K562 (cell line): ENCODE measurements at regions not wholly inside any gene's neighbourhood (a gene's known extent, or its start where the extent isn't known, plus 50 kb on each side); places are given as distances from the start of the nearest gene placed in this dataset.
A peak's percentile ranks its signal among the peaks of the same experiment; 100 is the strongest.

Source experiments
- ATAC-seq: fragments of 200-7000 bp; cut with Tn5 transposase; 3 replicates; pipeline ENCODE4 v1.9.1; 2020; ENCODE audit warnings: moderate library complexity
- BruUV-seq: library from RNA; stranded (reverse); fragments of 400-500 nt; replicated peaks from 2 replicates; lab custom pipeline; 2021; lab: Mats Ljungman, UMichigan
- CTCF ChIA-PET: fragments of 300-600 bp; formaldehyde crosslinking; extraction: SDS; loops from one replicate; lab custom pipeline; 2021; ENCODE audit warnings: low intra/inter-chr PET ratio; lab: Yijun Ruan, JAX
- POLR2A ChIA-PET: fragments of 300-600, 350-650 bp; sonication (Branson Sonifier 250); formaldehyde crosslinking; extraction: SDS; loops from one replicate; lab custom pipeline; 2021; ENCODE audit warnings: antibody characterized with exemption, inconsistent platforms; lab: Yijun Ruan, JAX
- DNase-seq, 4 experiments: peaks; one replicate each; pipeline versions ENCODE4 v3.0.0 to v3.0.0-alpha.2; 2011 to 2018; ENCODE audit warnings: low spot score in 3 of 4, mixed read lengths in 3 of 4; ENCODE audit errors: extremely low read depth in 1 of 4
- FAIRE-seq: peaks from 2 replicates; lab custom pipeline; 2011; peaks lifted over from hg19 to GRCh38; lab: Jason Lieb, UNC
- H2AFZ ChIP-seq: 2 replicates; pipeline ENCODE4 v1.6.0; 2011; ENCODE audit warnings: low read depth, low read length, control low read depth, inconsistent platforms
- H3K27ac ChIP-seq: fragments of 200-600 bp; 3 replicates; pipeline ENCODE4 v1.8.0; 2011; ENCODE audit warnings: low read depth, mild to moderate bottlenecking, control low read depth, inconsistent platforms, low read length, moderate library complexity, mixed read lengths; ENCODE audit errors: extremely low read depth
- H3K27me3 ChIP-seq, 2 experiments: fragments of 300-600 bp in 1 of 2; 2 replicates in 1 of 2; 3 replicates in 1 of 2; pipeline versions ENCODE4 v1.6.0 to v1.8.0; 2011; ENCODE audit warnings: inconsistent platforms in 2 of 2, low read length in 2 of 2, mild to moderate bottlenecking in 1 of 2, mixed read lengths in 1 of 2, moderate library complexity in 1 of 2; ENCODE audit not compliant: control insufficient read depth in 2 of 2, insufficient read depth in 2 of 2
- H3K36me3 ChIP-seq: fragments of 300-600 bp; 3 replicates; pipeline ENCODE4 v1.8.0; 2011; ENCODE audit warnings: mild to moderate bottlenecking, low read length, inconsistent platforms; ENCODE audit not compliant: control insufficient read depth, insufficient read depth
- H3K4me1 ChIP-seq, 2 experiments: fragments of 200-600 bp in 1 of 2; replicated peaks in 1 of 2; 2 replicates in 1 of 2; 3 replicates in 1 of 2; pipeline versions ENCODE4 v1.5.1 to v1.8.0; 2011; ENCODE audit warnings: inconsistent platforms in 2 of 2, low read length in 2 of 2, mild to moderate bottlenecking in 1 of 2, mixed read lengths in 1 of 2, moderate library complexity in 1 of 2; ENCODE audit not compliant: control insufficient read depth in 2 of 2, insufficient read depth in 2 of 2
- H3K4me2 ChIP-seq: 2 replicates; pipeline ENCODE4 v1.6.1; 2011; ENCODE audit warnings: low read length, control low read depth, inconsistent platforms, mixed read lengths; ENCODE audit not compliant: insufficient read depth
- H3K4me3 ChIP-seq: fragments of 200-600 bp; sonication (generic), shearing (Covaris generic); 2 replicates; pipeline ENCODE4 v1.5.1; 2016; ENCODE audit warnings: control low read depth, inconsistent platforms
- H3K79me2 ChIP-seq: fragments of 200-600 bp; 3 replicates; pipeline ENCODE4 v1.8.0; 2011; ENCODE audit warnings: low read length, inconsistent platforms; ENCODE audit not compliant: control insufficient read depth, insufficient read depth
- H3K9ac ChIP-seq, 2 experiments: 2 replicates each; pipeline versions ENCODE4 v1.6.0 to v1.6.1; 2011; ENCODE audit warnings: low read depth in 2 of 2, low read length in 2 of 2, control low read depth in 1 of 2, inconsistent platforms in 1 of 2, mild to moderate bottlenecking in 1 of 2, mixed read lengths in 1 of 2; ENCODE audit not compliant: insufficient read depth in 1 of 2
- H3K9me1 ChIP-seq: one replicate; pipeline ENCODE4 v1.6.0; 2011; ENCODE audit warnings: inconsistent platforms, mild to moderate bottlenecking, low read length, moderate library complexity; ENCODE audit not compliant: control insufficient read depth, insufficient read depth
- H3K9me3 ChIP-seq: replicated peaks from 2 replicates; pipeline ENCODE4 v1.5.1; 2011; ENCODE audit warnings: low read depth, low read length, inconsistent platforms; ENCODE audit not compliant: control insufficient read depth, insufficient read depth
- H4K20me1 ChIP-seq: replicated peaks from 2 replicates; pipeline ENCODE4 v1.6.1; 2011; ENCODE audit warnings: low read length, inconsistent platforms, mixed read lengths; ENCODE audit not compliant: control insufficient read depth, insufficient read depth
- ATF7 ChIP-seq: fragments of 450-650 bp; IDR thresholded peaks from 2 replicates; pipeline ENCODE4 v1.7.1; 2014; ENCODE audit warnings: mild to moderate bottlenecking, moderate library complexity
- CEBPB ChIP-seq: fragments of 450-650 bp; IDR thresholded peaks from 2 replicates; pipeline ENCODE4 v1.6.1; 2016; ENCODE audit warnings: missing genetic modification characterization, missing compliant biosample characterization
- FOXP4 ChIP-seq: sonication (generic); formaldehyde crosslinking; IDR thresholded peaks from 2 replicates; pipeline ENCODE4 v1.8.0; 2022; ENCODE audit warnings: mild to moderate bottlenecking, missing genetic modification reagents, borderline replicate concordance
- MTA2 ChIP-seq: fragments of 450-650 bp; IDR thresholded peaks from 2 replicates; pipeline ENCODE4 v1.6.1; 2016; ENCODE audit warnings: low read depth
- NCOA1 ChIP-seq: fragments of 450-650 bp; IDR thresholded peaks from 2 replicates; pipeline ENCODE4 v1.6.1; 2016; ENCODE audit warnings: low read depth
- NR3C1 ChIP-seq: sonication (generic); formaldehyde crosslinking; IDR thresholded peaks from 2 replicates; pipeline ENCODE4 v1.8.1; 2022; ENCODE audit warnings: missing genetic modification reagents
- POLR3G ChIP-seq: IDR thresholded peaks from 2 replicates; pipeline ENCODE4 v1.6.1; 2011; ENCODE audit not compliant: insufficient read length, insufficient replicate concordance; ENCODE audit errors: extremely low read depth
- RAD21 ChIP-seq, 2 experiments: fragments of 250-450 bp in 1 of 2; fragments of 450-650 bp in 1 of 2; sonication (Bioruptor Pico) in 1 of 2; formaldehyde crosslinking in 1 of 2; IDR thresholded peaks in 1 of 2; conservative IDR thresholded peaks in 1 of 2; 2 replicates each; pipeline versions ENCODE4 v1.4.0 to v1.8.0; 2020 to 2022; ENCODE audit warnings: mild to moderate bottlenecking in 2 of 2, moderate library complexity in 1 of 2
- TGIF2 ChIP-seq: sonication (generic); formaldehyde crosslinking; IDR thresholded peaks from 2 replicates; pipeline ENCODE4 v1.8.1; 2022; ENCODE audit warnings: mild to moderate bottlenecking, missing genetic modification reagents, moderate library complexity
- XRCC3 ChIP-seq: fragments of 450-650 bp; IDR thresholded peaks from 2 replicates; pipeline ENCODE4 v1.6.1; 2017; ENCODE audit warnings: mild to moderate bottlenecking, moderate library complexity
- ZNF146 ChIP-seq: IDR thresholded peaks from one replicate; pipeline ENCODE4 v1.6.1; 2018; ENCODE audit warnings: missing compliant biosample characterization; ENCODE audit not compliant: unreplicated experiment
- ZNF316 ChIP-seq: fragments of 450-650 bp; IDR thresholded peaks from 2 replicates; pipeline ENCODE4 v1.6.1; 2016
- ZNF695 ChIP-seq: fragments of 450-650 bp; formaldehyde crosslinking; IDR thresholded peaks from 2 replicates; pipeline ENCODE4 v1.4.0; 2020; ENCODE audit warnings: mild to moderate bottlenecking, moderate library complexity
- ZNF785 ChIP-seq: fragments of 250-450 bp; sonication (Bioruptor Pico); IDR thresholded peaks from 2 replicates; pipeline ENCODE4 v1.4.0; 2020; ENCODE audit warnings: mild to moderate bottlenecking
- ZZZ3 ChIP-seq: fragments of 450-650 bp; IDR thresholded peaks from 2 replicates; pipeline ENCODE4 v1.6.1; 2016; ENCODE audit warnings: antibody characterized with exemption, mild to moderate bottlenecking, moderate library complexity
- whole genome bisulfite sequencing: fragments of 100-300 bp; shearing (Covaris generic); methylation state at CpG from one replicate; pipeline ENCODE4 v1.1.6; 2016; ENCODE audit warnings: low coverage, mixed read lengths; ENCODE audit not compliant: insufficient coverage; ENCODE audit errors: missing lambda C conversion rate; 5-methylcytosine and 5-hydroxymethylcytosine counted together
- in situ Hi-C: fragments of 300-500 bp; cut with MboI; formaldehyde crosslinking; loops from 4 replicates; pipeline ENCODE4 v1.15.0; 2018; ENCODE audit warnings: inconsistent platforms, mixed read lengths
- intact Hi-C: fragments of 100-400 bp; cut with micrococcal nuclease; formaldehyde crosslinking; loops from 2 replicates; pipeline ENCODE4 v1.14.2; 2022
- TF ChIP-seq, protein P1 (sequence below): fragments of 450-650 bp; formaldehyde crosslinking; IDR thresholded peaks from 2 replicates; pipeline ENCODE4 v1.4.0; 2022; ENCODE audit warnings: missing genetic modification characterization

GRCh38 chr4:32855622-32856021 lies 2135.5 kb downstream of the PCDH7 start:
- Histone ChIP-seq H3K4me1 (no peaks in the 10 kb centered on the region), H3K9me1 (no peaks in the 10 kb centered on the region), H3K4me2 (no peak overlapping the region), H3K79me2 (no peaks in the 10 kb centered on the region), H3K9ac (no peak overlapping the region), H4K20me1 (no peaks in the 10 kb centered on the region), H3K4me3 (no peak overlapping the region), H3K36me3 (no peaks in the 10 kb centered on the region), H3K27me3 (no peaks in the 10 kb centered on the region), H3K27ac (no peak overlapping the region), H3K9me3 (no peaks in the 10 kb centered on the region), H2AFZ (no peak overlapping the region)
- DNase-seq, result no peak
- in situ Hi-C loops (no loop called here), intact Hi-C loops (no loop called here)
- POLR2A ChIA-PET, result no interaction called here
- WGBS, result 6% methylated on average over 2 of the region's 2 CpGs
- no peak for ATAC-seq
- TF ChIP-seq XRCC3 (no peak), ZNF316 (peak; percentile 46; the same call in 1 of the 2 replicates), MTA2 (no peak), POLR3G (no peak)
- TF ChIP-seq, protein P1, sequence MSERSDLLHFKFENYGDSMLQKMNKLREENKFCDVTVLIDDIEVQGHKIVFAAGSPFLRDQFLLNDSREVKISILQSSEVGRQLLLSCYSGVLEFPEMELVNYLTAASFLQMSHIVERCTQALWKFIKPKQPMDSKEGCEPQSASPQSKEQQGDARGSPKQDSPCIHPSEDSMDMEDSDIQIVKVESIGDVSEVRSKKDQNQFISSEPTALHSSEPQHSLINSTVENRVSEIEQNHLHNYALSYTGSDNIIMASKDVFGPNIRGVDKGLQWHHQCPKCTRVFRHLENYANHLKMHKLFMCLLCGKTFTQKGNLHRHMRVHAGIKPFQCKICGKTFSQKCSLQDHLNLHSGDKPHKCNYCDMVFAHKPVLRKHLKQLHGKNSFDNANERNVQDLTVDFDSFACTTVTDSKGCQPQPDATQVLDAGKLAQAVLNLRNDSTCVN (CRISPR knock-in tag), result no peak
- CTCF ChIA-PET, result no interaction called here
- no peak for FAIRE-seq
- no TSS peak for BruUV-seq

- Histone ChIP-seq H3K9me1 (no peaks in the 10 kb centered on the region), H3K27ac (no peak overlapping the region), H3K27me3 (no peaks in the 10 kb centered on the region), H3K4me3 (no peak overlapping the region), H3K4me1 (no peaks in the 10 kb centered on the region), H3K9ac (no peak overlapping the region), H3K79me2 (no peaks in the 10 kb centered on the region), H3K9me3 (no peaks in the 10 kb centered on the region), H3K4me2 (no peak overlapping the region), H3K36me3 (no peaks in the 10 kb centered on the region), H4K20me1 (no peaks in the 10 kb centered on the region), H2AFZ (no peak overlapping the region)
- in situ Hi-C loops (no loop called here), intact Hi-C loops (no loop called here)
- ATAC-seq, result no peak
- FAIRE-seq, result no peak
- POLR2A ChIA-PET, result no interaction called here
- TF ChIP-seq NCOA1 (no peak), ZNF695 (CRISPR knock-in tag) (no peak), TGIF2 (CRISPR knock-in tag) (no peak), RAD21 (CRISPR knock-in tag; conservative IDR thresholded peaks at IDR 0.05 in 1 of 2, IDR thresholded peaks at IDR 0.05 in 1 of 2) (no peak), ATF7 (no peak), ZNF146 (no peak), CEBPB (tag) (no peak), ZNF785 (no peak), FOXP4 (CRISPR knock-in tag) (no peak), NR3C1 (CRISPR knock-in tag) (no peak), ZZZ3 (no peak)
- CTCF ChIA-PET, result no interaction called here
- DNase-seq, result no peak
- 0% methylated on average over 1 of the region's 1 CpG for WGBS
- BruUV-seq, result no TSS peak
Measured at GRCh38 chr4:32858361-32858760, 2138.2 kb downstream of the PCDH7 start.
